H1 (cell line): ENCODE measurements at regions not wholly inside any gene's neighbourhood (a gene's known extent, or its start where the extent isn't known, plus 50 kb on each side); places are given as distances from the start of the nearest gene placed in this dataset.

Experiments used
- MAFK ChIP-seq: IDR thresholded peaks from 2 replicates; pipeline ENCODE4 v1.6.1; 2012; ENCODE audit warnings: low read depth, mild to moderate bottlenecking, improper control_type of control experiment, low read length
- TAF1 ChIP-seq: IDR thresholded peaks from 2 replicates; pipeline ENCODE4 v1.6.1; 2011; ENCODE audit warnings: mild to moderate bottlenecking, low read depth, low read length

- TF ChIP-seq TAF1 (no peak), MAFK (no peak)
These were observed 116.5 kb downstream of the TTC6 start for GRCh38 chr14:37711831-37712475.
